ENCODE measurements at regions not wholly inside any gene's neighbourhood (a gene's known extent, or its start where the extent isn't known, plus 50 kb on each side); places are given as distances from the start of the nearest gene placed in this dataset.

GRCh38 chr16:73845238-73846006 is 451.2 kb upstream of the PSMD7 start:
- no peak overlapping the region for H3K4me3 ChIP-seq (ENCODE audit: low read depth in 1 of 2, low read length in 1 of 2)
- no peak for TF ChIP-seq CTCF (IDR thresholded peaks at IDR 0.05)
- no peaks in the 10 kb centered on the region for H3K9me3 ChIP-seq
- H3K27me3 ChIP-seq = no peaks in the 10 kb centered on the region
- no peak overlapping the region for H3K27ac ChIP-seq
- H3K36me3 ChIP-seq = no peaks in the 10 kb centered on the region
- H3K4me1 ChIP-seq (ENCODE audit: control insufficient read depth in 1 of 2, insufficient read depth in 1 of 2, low read depth in 1 of 2, low read length in 1 of 2) = no peaks in the 10 kb centered on the region

- no peak for TF ChIP-seq CTCF (IDR thresholded peaks at IDR 0.05)
- Histone ChIP-seq H3K4me1 (ENCODE audit: control insufficient read depth in 1 of 2, insufficient read depth in 1 of 2, low read depth in 1 of 2, low read length in 1 of 2) (no peaks in the 10 kb centered on the region), H3K9me3 (no peaks in the 10 kb centered on the region), H3K27ac (no peak overlapping the region), H3K4me3 (ENCODE audit: low read depth in 1 of 2, low read length in 1 of 2) (no peak overlapping the region), H3K27me3 (no peaks in the 10 kb centered on the region), H3K36me3 (no peaks in the 10 kb centered on the region)
Observed at GRCh38 chr16:73840728-73841127, 455.9 kb upstream of the PSMD7 start.

- no peaks in the 10 kb centered on the region for H3K9me3 ChIP-seq
- H3K27me3 ChIP-seq = no peaks in the 10 kb centered on the region
- H3K4me3 ChIP-seq (ENCODE audit: low read depth in 1 of 2, low read length in 1 of 2) = no peak overlapping the region
- H3K27ac ChIP-seq = no peak overlapping the region
- H3K4me1 ChIP-seq (ENCODE audit: control insufficient read depth in 1 of 2, insufficient read depth in 1 of 2, low read depth in 1 of 2, low read length in 1 of 2) = no peaks in the 10 kb centered on the region
- H3K36me3 ChIP-seq = no peaks in the 10 kb centered on the region
- TF ChIP-seq CTCF (IDR thresholded peaks at IDR 0.05) = no peak
Observed at GRCh38 chr16:73831220-73831619, 465.4 kb upstream of the PSMD7 start.

- Histone ChIP-seq H3K9me3 (no peaks in the 10 kb centered on the region), H3K4me3 (ENCODE audit: low read depth in 1 of 2, low read length in 1 of 2) (no peak overlapping the region), H3K36me3 (no peaks in the 10 kb centered on the region), H3K27ac (no peak overlapping the region), H3K27me3 (no peaks in the 10 kb centered on the region), H3K4me1 (ENCODE audit: control insufficient read depth in 1 of 2, insufficient read depth in 1 of 2, low read depth in 1 of 2, low read length in 1 of 2) (no peaks in the 10 kb centered on the region)
- TF ChIP-seq CTCF (IDR thresholded peaks at IDR 0.05) = no peak
Observed at GRCh38 chr16:73823205-73823849, 473.3 kb upstream of the PSMD7 start.

- H3K36me3 ChIP-seq = no peaks in the 10 kb centered on the region
- no peaks in the 10 kb centered on the region for H3K4me1 ChIP-seq (ENCODE audit: control insufficient read depth in 1 of 2, insufficient read depth in 1 of 2, low read depth in 1 of 2, low read length in 1 of 2)
- no peaks in the 10 kb centered on the region for H3K9me3 ChIP-seq
- no peak for TF ChIP-seq CTCF (IDR thresholded peaks at IDR 0.05)
- H3K27ac ChIP-seq = no peak overlapping the region
- no peak overlapping the region for H3K4me3 ChIP-seq (ENCODE audit: low read depth in 1 of 2, low read length in 1 of 2)
- no peaks in the 10 kb centered on the region for H3K27me3 ChIP-seq
Observed at GRCh38 chr16:73817526-73818324, 478.9 kb upstream of the PSMD7 start.

Measured in neutrophil (primary cell).